Activated CD8-positive, alpha-beta T cell treated with anti-CD3 and anti-CD28 coated beads, Interleukin-2, amount 10 ng/mL, durations not matched to agents 7 days and 5 days (primary cell): ENCODE measurements at regions not wholly inside any gene's neighbourhood (a gene's known extent, or its start where the extent isn't known, plus 50 kb on each side); places are given as distances from the start of the nearest gene placed in this dataset.

Experiments used
- ATAC-seq: fragments of 150-1000 bp; cut with Tn5 transposase; one replicate; pipeline ENCODE4 v1.10.0; 2021; ENCODE audit warnings: moderate library complexity
- CTCF ChIA-PET: fragments of 350-600 bp; sonication (Branson Sonifier 250); formaldehyde crosslinking; loops from one replicate; lab custom pipeline; 2021; ENCODE audit warnings: antibody characterized with exemption; lab: Charles Lee
- POLR2A ChIA-PET: fragments of 350-600 bp; sonication (Branson Sonifier 250); formaldehyde crosslinking; loops from one replicate; lab custom pipeline; 2021; ENCODE audit warnings: antibody characterized with exemption; lab: Charles Lee
- DNase-seq: peaks from one replicate; pipeline ENCODE4 v3.0.0-alpha.2; 2020
- H3K27ac Mint-ChIP-seq: one replicate; pipeline ENCODE4 v1.8.0; 2021; ENCODE audit warnings: mild to moderate bottlenecking, mixed read lengths
- H3K27me3 Mint-ChIP-seq: one replicate; pipeline ENCODE4 v1.8.0; 2021; ENCODE audit warnings: low read depth, mixed read lengths
- H3K36me3 Mint-ChIP-seq: one replicate; pipeline ENCODE4 v1.8.0; 2021; ENCODE audit warnings: low read depth, mixed read lengths
- H3K4me1 Mint-ChIP-seq: one replicate; pipeline ENCODE4 v1.8.0; 2021; ENCODE audit warnings: low read depth, mixed read lengths
- H3K4me3 Mint-ChIP-seq: one replicate; pipeline ENCODE4 v1.8.0; 2021; ENCODE audit warnings: mild to moderate bottlenecking, mixed read lengths
- H3K9me3 Mint-ChIP-seq: one replicate; pipeline ENCODE4 v1.8.0; 2022; ENCODE audit warnings: mixed read lengths; ENCODE audit not compliant: insufficient read depth

DNA sequence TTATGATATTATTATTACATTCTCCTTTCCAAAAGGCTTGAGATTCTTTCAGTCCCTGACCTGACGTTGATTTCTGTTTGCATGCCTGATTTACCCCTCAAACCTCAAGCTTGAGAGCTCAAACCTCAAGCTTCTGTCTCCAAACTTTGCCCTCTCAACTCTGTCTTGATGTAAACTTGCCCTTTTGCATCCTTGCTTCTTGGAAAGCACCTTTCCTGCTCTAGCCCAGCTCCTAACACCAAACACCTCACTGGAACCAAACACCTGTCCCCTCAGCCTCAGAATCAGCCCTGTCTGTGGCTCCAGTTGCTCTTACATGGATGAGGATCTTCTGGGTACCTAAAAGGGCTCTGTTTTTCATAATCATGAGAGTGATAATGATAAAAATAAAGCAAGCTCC, 109.2 kb downstream of the GP2 start:
- POLR2A ChIA-PET = no interaction called here
- CTCF ChIA-PET = no interaction called here
- no peaks in the 10 kb centered on the region for H3K4me1 Mint-ChIP-seq

GRCh38 chr16:20216591-20217217, 110.6 kb downstream of the GP2 start:
- CTCF ChIA-PET = no interaction called here
- Mint-ChIP-seq H3K9me3 (no peaks in the 10 kb centered on the region), H3K27me3 (no peaks in the 10 kb centered on the region), H3K27ac (no peak overlapping the region), H3K4me3 (no peak overlapping the region), H3K4me1 (no peaks in the 10 kb centered on the region), H3K36me3 (no peaks in the 10 kb centered on the region)
- DNase-seq = no peak
- POLR2A ChIA-PET = no interaction called here
- ATAC-seq = no peak

More for the DNA sequence above, 109.2 kb downstream of the GP2 start:
- no peaks in the 10 kb centered on the region for H3K27me3 Mint-ChIP-seq
- H3K36me3 Mint-ChIP-seq = no peaks in the 10 kb centered on the region
- DNase-seq (no peak), ATAC-seq (no peak)
- H3K4me3 Mint-ChIP-seq = no peak overlapping the region
- no peaks in the 10 kb centered on the region for H3K9me3 Mint-ChIP-seq
- no peak overlapping the region for H3K27ac Mint-ChIP-seq

GRCh38 chr16:20214401-20214800, 112.9 kb downstream of the GP2 start:
- Mint-ChIP-seq H3K4me1 (no peaks in the 10 kb centered on the region), H3K36me3 (no peaks in the 10 kb centered on the region), H3K9me3 (no peaks in the 10 kb centered on the region), H3K27ac (no peak overlapping the region), H3K4me3 (no peak overlapping the region), H3K27me3 (no peaks in the 10 kb centered on the region)
- no peak for ATAC-seq
- ChIA-PET CTCF (no interaction called here), POLR2A (no interaction called here)
- DNase-seq = no peak

GRCh38 chr16:20203272-20203671, 124.0 kb downstream of the GP2 start:
- Mint-ChIP-seq H3K4me3 (no peak overlapping the region), H3K27me3 (no peaks in the 10 kb centered on the region), H3K27ac (no peak overlapping the region), H3K4me1 (no peaks in the 10 kb centered on the region), H3K36me3 (no peaks in the 10 kb centered on the region), H3K9me3 (no peaks in the 10 kb centered on the region)
- DNase-seq (no peak), ATAC-seq (no peak)
- ChIA-PET POLR2A (no interaction called here), CTCF (no interaction called here)

GRCh38 chr16:20202747-20203146, 124.6 kb downstream of the GP2 start:
- DNase-seq = no peak
- ATAC-seq = no peak
- ChIA-PET CTCF (no interaction called here), POLR2A (no interaction called here)
- H3K36me3 Mint-ChIP-seq = no peaks in the 10 kb centered on the region
- H3K4me1 Mint-ChIP-seq = no peaks in the 10 kb centered on the region
- no peaks in the 10 kb centered on the region for H3K9me3 Mint-ChIP-seq
- H3K4me3 Mint-ChIP-seq = no peak overlapping the region
- H3K27ac Mint-ChIP-seq = no peak overlapping the region
- no peaks in the 10 kb centered on the region for H3K27me3 Mint-ChIP-seq

- H3K4me3 Mint-ChIP-seq = no peak overlapping the region
- CTCF ChIA-PET = no interaction called here
These were observed 119.1 kb upstream of the GPR139 start for GRCh38 chr16:20192801-20193200.

GRCh38 chr16:20191566-20191965, 117.9 kb upstream of the GPR139 start:
- no peak overlapping the region for H3K4me3 Mint-ChIP-seq
- H3K36me3 Mint-ChIP-seq = no peaks in the 10 kb centered on the region
- no peak overlapping the region for H3K27ac Mint-ChIP-seq
- no peak for ATAC-seq
- ChIA-PET POLR2A (no interaction called here), CTCF (no interaction called here)
- H3K27me3 Mint-ChIP-seq = no peaks in the 10 kb centered on the region
- H3K4me1 Mint-ChIP-seq = no peaks in the 10 kb centered on the region
- DNase-seq = no peak
- no peaks in the 10 kb centered on the region for H3K9me3 Mint-ChIP-seq

More at GRCh38 chr16:20192801-20193200, 119.1 kb upstream of the GPR139 start:
- H3K36me3 Mint-ChIP-seq = no peaks in the 10 kb centered on the region
- ATAC-seq (no peak), DNase-seq (no peak)
- POLR2A ChIA-PET = no interaction called here
- H3K27me3 Mint-ChIP-seq = no peaks in the 10 kb centered on the region
- H3K9me3 Mint-ChIP-seq = no peaks in the 10 kb centered on the region
- no peaks in the 10 kb centered on the region for H3K4me1 Mint-ChIP-seq
- no peak overlapping the region for H3K27ac Mint-ChIP-seq

- POLR2A ChIA-PET = interaction anchor here (0.7 kb wide), 1 partner anchor 60 kb away, joined by 3 read pairs; no protein-coding TSS in a partner anchor
- no peak overlapping the region for H3K27ac Mint-ChIP-seq
These were observed 108.3 kb upstream of the GPR139 start for GRCh38 chr16:20181949-20182348.

DNA sequence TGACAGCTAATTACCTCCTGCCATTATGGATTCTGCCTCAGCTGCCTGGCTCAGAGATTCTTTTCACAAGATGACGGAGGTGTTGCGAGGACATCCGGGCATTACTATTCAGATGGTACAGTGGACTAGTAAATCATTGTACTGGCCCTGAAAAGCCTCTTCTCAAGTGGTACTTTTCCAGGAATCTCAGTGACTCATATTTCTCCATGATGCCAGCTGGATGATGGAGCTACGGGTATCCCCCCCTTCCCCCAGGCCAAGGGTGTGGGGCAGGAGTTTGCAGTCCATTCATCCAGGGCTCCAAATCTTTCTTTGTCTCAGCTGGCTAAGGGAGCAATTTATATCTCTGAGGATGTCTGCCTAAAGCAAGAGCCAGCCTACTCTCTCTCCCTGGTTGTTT, 107.7 kb upstream of the GPR139 start:
- CTCF ChIA-PET = no interaction called here
- Mint-ChIP-seq H3K4me1 (no peaks in the 10 kb centered on the region), H3K27ac (no peak overlapping the region), H3K27me3 (no peaks in the 10 kb centered on the region), H3K9me3 (no peaks in the 10 kb centered on the region), H3K36me3 (no peaks in the 10 kb centered on the region), H3K4me3 (no peak overlapping the region)
- ATAC-seq (no peak), DNase-seq (no peak)
- POLR2A ChIA-PET = interaction anchor here (0.7 kb wide), 1 partner anchor 61 kb away, joined by 3 read pairs; no protein-coding TSS in a partner anchor

More at GRCh38 chr16:20181949-20182348, 108.3 kb upstream of the GPR139 start:
- CTCF ChIA-PET = no interaction called here
- Mint-ChIP-seq H3K36me3 (no peaks in the 10 kb centered on the region), H3K4me3 (no peak overlapping the region), H3K4me1 (no peaks in the 10 kb centered on the region), H3K27me3 (no peaks in the 10 kb centered on the region), H3K9me3 (no peaks in the 10 kb centered on the region)
- ATAC-seq = no peak
- no peak for DNase-seq

DNA sequence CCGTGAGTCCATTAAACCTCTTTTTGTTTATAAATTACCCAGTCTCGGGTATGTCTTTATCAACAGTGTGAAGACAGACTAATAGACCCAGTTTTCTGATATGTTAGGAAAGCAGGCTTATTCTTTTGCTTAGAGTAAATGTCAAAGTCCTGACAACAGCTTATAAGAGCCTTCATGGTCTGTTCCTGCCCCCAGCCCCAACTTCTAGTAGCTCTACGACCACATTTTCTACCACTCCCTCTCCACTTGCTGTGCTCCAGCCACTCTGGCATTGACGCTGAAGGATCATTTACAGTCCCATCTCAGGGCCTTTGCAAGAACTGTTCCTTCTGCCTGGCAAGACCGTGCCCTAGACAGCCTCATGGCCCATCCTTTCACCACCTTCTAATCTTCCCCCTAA, 104.6 kb upstream of the GPR139 start:
- Mint-ChIP-seq H3K9me3 (no peaks in the 10 kb centered on the region), H3K4me3 (no peak overlapping the region), H3K36me3 (no peaks in the 10 kb centered on the region), H3K27ac (no peak overlapping the region), H3K4me1 (no peaks in the 10 kb centered on the region), H3K27me3 (peaks cover 2% of the 10 kb centered on the region)
- ATAC-seq = no peak
- ChIA-PET POLR2A (no interaction called here), CTCF (no interaction called here)
- DNase-seq = no peak

- H3K27me3 Mint-ChIP-seq = peaks cover 2% of the 10 kb centered on the region
These were observed 101.7 kb upstream of the GPR139 start for GRCh38 chr16:20175358-20175757.

DNA sequence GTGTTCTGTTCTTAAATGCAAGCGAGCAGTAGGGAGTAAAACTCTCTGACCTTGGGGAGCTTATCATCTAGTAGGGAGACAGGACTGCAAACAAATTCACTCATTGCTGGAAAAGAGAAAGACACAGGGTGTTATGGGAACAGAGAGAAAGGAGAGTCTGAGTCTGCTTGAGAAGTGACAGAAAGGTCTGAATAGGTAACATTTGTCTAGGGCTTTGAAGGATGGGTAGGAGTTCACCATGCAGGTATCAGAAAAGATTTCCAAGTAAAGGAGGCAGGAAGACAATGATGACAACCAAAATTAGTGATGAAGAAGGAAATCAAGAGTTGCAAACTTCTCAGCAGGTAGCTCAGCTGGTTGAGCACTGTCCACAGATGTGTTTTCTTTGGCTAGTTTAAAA, 93.6 kb upstream of the GPR139 start:
- ChIA-PET POLR2A (no interaction called here), CTCF (no interaction called here)
- H3K4me3 Mint-ChIP-seq = no peak overlapping the region
- H3K4me1 Mint-ChIP-seq = no peaks in the 10 kb centered on the region
- H3K36me3 Mint-ChIP-seq = no peaks in the 10 kb centered on the region
- no peak overlapping the region for H3K27ac Mint-ChIP-seq
- H3K27me3 Mint-ChIP-seq = no peaks in the 10 kb centered on the region
- DNase-seq = no peak
- no peaks in the 10 kb centered on the region for H3K9me3 Mint-ChIP-seq
- ATAC-seq = no peak

More at GRCh38 chr16:20175358-20175757, 101.7 kb upstream of the GPR139 start:
- H3K36me3 Mint-ChIP-seq = no peaks in the 10 kb centered on the region
- no peaks in the 10 kb centered on the region for H3K9me3 Mint-ChIP-seq
- ATAC-seq (no peak), DNase-seq (no peak)
- no peak overlapping the region for H3K4me3 Mint-ChIP-seq
- ChIA-PET POLR2A (no interaction called here), CTCF (no interaction called here)
- H3K27ac Mint-ChIP-seq = no peak overlapping the region
- H3K4me1 Mint-ChIP-seq = no peaks in the 10 kb centered on the region
